Activated T-cell treated with anti-CD3 and anti-CD28 coated beads, Interleukin-2, amount 50 U/mL, for 72 hours (primary cell): ENCODE measurements at regions not wholly inside any gene's neighbourhood (a gene's known extent, or its start where the extent isn't known, plus 50 kb on each side); places are given as distances from the start of the nearest gene placed in this dataset.
"Not testable (repeated sequence)": the region's sequence is repeated elsewhere in the genome, so short reads cannot be mapped to it uniquely, and the experiment has no call there.

ENCODE experiments used
- ATAC-seq, 2 donors: fragments of 150-1000 bp; cut with Tn5 transposase; replicated peaks in 1 of 2; 2 replicates each; pipeline ENCODE4 v1.10.0; 2021; ENCODE audit warnings: moderate library complexity in 2 of 2, mild to moderate bottlenecking in 1 of 2
- DNase-seq, 2 donors: peaks; one replicate each; pipeline ENCODE4 v3.0.0; 2021 to 2022; ENCODE audit warnings: mixed read lengths in 1 of 2
- H3K27ac Mint-ChIP-seq: one replicate; pipeline ENCODE4 v1.8.0; 2022; ENCODE audit warnings: mild to moderate bottlenecking, moderate library complexity, mixed read lengths
- H3K27me3 Mint-ChIP-seq: one replicate; pipeline ENCODE4 v1.8.0; 2022; ENCODE audit warnings: low read depth, mixed read lengths
- H3K36me3 Mint-ChIP-seq, 2 donors: one replicate each; pipeline ENCODE4 v1.8.0; 2022; ENCODE audit warnings: mixed read lengths in 2 of 2, mild to moderate bottlenecking in 1 of 2; ENCODE audit not compliant: insufficient read depth in 2 of 2
- H3K4me1 Mint-ChIP-seq: one replicate; pipeline ENCODE4 v1.8.0; 2022; ENCODE audit warnings: low read depth, mixed read lengths
- H3K4me3 Mint-ChIP-seq, 2 donors: one replicate each; pipeline ENCODE4 v1.8.0; 2022; ENCODE audit warnings: mild to moderate bottlenecking in 2 of 2, mixed read lengths in 2 of 2, moderate library complexity in 2 of 2
- H3K9me3 Mint-ChIP-seq, 2 donors: one replicate each; pipeline ENCODE4 v1.8.0; 2022; ENCODE audit warnings: mixed read lengths in 2 of 2

DNA sequence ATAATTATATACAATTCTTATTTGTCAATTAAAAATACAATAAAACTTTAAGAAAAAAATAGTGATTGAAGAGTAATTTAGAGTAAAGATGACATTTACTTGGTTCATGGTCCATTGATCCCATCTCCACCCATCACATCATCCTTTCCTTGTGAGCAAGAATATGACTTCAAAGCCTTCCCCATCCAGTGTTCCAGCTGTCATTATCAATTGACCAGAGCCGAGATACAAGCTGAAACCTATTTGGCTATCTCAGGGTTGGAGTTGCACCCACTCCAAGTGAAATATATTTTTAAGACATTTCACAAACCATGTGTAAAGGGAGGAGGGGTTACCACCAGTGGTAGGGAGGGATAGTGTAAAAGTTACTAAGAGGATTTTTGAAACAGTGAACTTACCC is 428.9 kb upstream of the C1orf87 start:
- Mint-ChIP-seq H3K4me3 (no peak overlapping the region), H3K9me3 (peaks cover under 1 to 6% of the 10 kb centered on the region in 2 donors), H3K27me3 (no peaks in the 10 kb centered on the region), H3K4me1 (no peaks in the 10 kb centered on the region), H3K27ac (no peak overlapping the region), H3K36me3 (peaks cover 1 to 2% of the 10 kb centered on the region in 2 donors)
- DNase-seq (no peak), ATAC-seq (no peak)

DNA sequence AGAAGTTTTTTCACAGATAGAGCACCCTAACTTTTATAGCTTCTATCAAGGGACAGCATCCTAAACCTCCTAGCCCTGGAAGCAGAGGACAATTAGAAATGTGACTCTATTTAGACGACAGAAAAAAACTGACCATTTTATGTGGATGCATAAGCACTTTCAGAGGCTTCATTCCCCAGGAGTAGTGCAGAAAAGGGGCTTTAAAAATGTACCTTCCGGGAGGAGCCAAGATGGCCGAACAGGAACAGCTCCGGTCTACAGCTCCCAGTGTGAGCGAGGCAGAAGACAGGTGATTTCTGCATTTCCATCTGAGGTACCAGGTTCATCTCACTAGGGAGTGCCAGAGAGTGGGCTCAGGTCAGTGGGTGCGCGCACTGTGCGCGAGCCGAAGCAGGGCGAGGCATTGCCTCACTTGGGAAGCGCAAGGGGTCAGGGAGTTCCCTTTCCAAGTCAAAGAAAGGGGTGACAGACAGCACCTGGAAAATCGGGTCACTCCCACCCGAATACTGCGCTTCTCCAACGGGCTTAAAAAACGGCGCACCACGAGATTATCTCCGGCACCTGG is 416.4 kb upstream of the C1orf87 start:
- DNase-seq, H3K27ac Mint-ChIP-seq, H3K36me3 Mint-ChIP-seq, H3K4me1 Mint-ChIP-seq, H3K4me3 Mint-ChIP-seq, H3K27me3 Mint-ChIP-seq, ATAC-seq, H3K9me3 Mint-ChIP-seq: not testable (repeated sequence)

DNA sequence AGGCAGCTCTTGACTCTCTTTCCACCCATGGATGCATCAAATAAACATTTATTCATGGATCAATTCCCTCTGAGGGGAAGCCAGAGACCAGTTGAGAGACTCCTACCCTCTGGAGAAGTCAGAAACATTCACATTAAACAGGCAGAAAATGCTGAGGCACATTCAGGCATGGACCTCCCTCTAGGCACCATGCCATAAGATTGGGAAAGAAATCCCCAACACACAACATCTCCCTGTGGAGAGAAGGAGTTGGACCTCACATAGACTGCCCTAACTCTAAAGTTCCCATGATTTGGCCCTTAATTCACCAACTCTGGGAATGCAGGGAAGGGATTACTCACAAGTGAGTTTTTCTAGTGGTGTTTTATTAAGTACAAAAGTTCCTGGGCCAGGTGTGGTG is 415.3 kb upstream of the C1orf87 start:
- Mint-ChIP-seq H3K27me3 (no peaks in the 10 kb centered on the region), H3K4me3 (no peak overlapping the region)

DNA sequence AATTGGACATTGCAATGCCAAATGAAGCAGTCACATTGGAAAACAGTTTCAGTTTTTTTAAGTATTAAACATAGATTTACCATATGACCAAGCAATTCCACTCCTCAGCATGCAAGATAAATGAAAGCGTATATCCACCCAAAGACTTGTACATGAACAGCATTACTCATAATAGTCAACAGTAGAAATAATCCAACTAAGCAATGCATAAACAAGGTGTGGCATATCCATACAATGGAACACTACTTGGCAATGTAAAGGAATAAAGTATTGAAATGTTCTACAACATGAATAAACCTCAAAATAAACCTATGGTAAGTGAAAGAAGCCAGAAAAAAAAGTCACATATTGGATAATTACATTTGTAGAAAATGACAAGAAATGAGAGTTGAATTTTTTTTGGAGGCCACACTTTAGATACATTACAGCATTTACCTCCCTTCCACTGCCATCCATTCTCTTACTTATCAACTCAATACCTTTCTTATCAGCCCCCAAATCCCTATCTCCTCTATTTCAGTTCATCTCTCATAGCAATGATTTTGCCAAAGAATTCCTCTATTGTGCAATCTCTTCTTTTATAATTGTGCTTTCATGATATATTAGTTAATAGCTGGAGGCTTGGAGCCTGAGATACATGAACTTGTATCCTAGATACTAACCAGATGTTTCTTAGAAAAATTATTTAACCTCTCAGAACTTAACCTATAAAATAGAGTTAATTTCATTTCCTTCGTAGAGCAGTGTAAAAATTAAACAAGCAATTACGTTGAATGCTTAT is 414.2 kb upstream of the C1orf87 start:
- no peaks in the 10 kb centered on the region for H3K36me3 Mint-ChIP-seq
- H3K27me3 Mint-ChIP-seq: no peaks in the 10 kb centered on the region
- no peak for DNase-seq
- H3K9me3 Mint-ChIP-seq: peaks cover 2% of the 10 kb centered on the region in 2 donors
- H3K4me3 Mint-ChIP-seq: no peak overlapping the region
- ATAC-seq: no peak
- no peaks in the 10 kb centered on the region for H3K4me1 Mint-ChIP-seq
- no peak overlapping the region for H3K27ac Mint-ChIP-seq

More for the DNA sequence above, 415.3 kb upstream of the C1orf87 start:
- DNase-seq (no peak), ATAC-seq (no peak)
- no peak overlapping the region for H3K27ac Mint-ChIP-seq
- no peaks in the 10 kb centered on the region for H3K36me3 Mint-ChIP-seq
- H3K9me3 Mint-ChIP-seq: peaks cover 2% of the 10 kb centered on the region in 2 donors
- no peaks in the 10 kb centered on the region for H3K4me1 Mint-ChIP-seq

DNA sequence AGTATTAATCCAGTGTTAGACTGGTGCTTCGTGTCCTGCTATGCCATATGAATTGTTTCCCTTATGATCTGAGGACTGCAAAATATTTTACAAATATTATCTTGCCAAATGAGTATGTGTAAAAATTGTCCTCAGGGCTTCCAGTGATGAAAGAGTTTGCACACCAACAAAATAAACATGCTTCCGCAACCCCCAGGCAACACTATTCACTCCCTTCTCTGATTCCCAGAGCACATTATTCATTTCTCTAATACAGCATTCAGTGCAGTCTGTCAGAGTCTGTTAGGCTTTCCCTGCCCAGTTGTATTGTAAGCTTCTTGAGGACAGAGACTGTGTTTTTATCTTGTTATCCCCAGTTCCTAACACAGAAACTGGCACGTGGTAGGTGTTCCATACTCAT is 409.9 kb upstream of the C1orf87 start:
- Mint-ChIP-seq H3K27ac (no peak overlapping the region), H3K9me3 (peaks cover 2% of the 10 kb centered on the region in 2 donors), H3K36me3 (no peaks in the 10 kb centered on the region), H3K27me3 (no peaks in the 10 kb centered on the region), H3K4me1 (no peaks in the 10 kb centered on the region), H3K4me3 (no peak overlapping the region)
- ATAC-seq (no peak), DNase-seq (no peak)

DNA sequence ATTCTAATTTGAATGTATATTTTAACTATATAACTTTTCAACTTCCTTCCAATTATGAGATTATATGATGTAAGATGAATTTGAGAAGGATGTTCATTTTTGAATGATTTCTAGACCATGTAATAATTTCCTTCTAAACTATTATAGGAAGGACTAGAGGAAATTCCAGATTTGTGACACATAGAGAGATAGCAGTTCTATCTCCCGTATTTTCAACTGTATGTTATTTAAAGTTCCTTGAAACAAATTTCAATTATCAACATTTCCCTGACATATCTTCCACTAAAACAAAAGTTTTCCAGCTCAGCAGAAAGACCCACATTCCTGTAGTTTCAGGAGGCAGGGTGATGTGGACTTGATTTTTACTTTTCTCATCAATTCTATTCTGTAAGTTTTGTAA is 396.7 kb upstream of the C1orf87 start:
- ATAC-seq: no peak
- H3K27me3 Mint-ChIP-seq: no peaks in the 10 kb centered on the region
- H3K9me3 Mint-ChIP-seq: peaks cover 4 to 9% of the 10 kb centered on the region in 2 donors
- no peak overlapping the region for H3K27ac Mint-ChIP-seq
- no peak for DNase-seq
- H3K4me1 Mint-ChIP-seq: no peaks in the 10 kb centered on the region
- no peak overlapping the region for H3K4me3 Mint-ChIP-seq
- no peaks in the 10 kb centered on the region for H3K36me3 Mint-ChIP-seq

DNA sequence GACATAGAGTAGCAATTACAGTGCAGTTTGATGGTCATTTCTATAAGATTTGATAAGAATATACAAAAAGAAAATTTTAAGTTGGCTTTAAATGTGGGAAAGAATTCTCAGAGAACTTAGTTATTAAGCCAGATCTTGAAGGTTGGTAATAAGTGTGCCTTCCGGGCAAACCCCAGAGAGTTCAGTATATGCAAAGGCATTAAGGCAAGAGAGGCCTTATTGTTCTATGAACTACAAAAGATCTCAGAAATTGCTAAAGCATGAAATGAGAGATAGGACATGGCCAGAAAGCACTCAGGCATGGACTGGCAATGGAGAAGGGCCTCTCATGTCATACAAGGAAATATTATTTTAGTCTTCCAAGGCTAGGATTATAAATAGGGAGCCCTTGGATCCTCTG is 390.2 kb upstream of the C1orf87 start:
- no peak for DNase-seq
- Mint-ChIP-seq H3K4me1 (no peaks in the 10 kb centered on the region), H3K36me3 (no peaks in the 10 kb centered on the region), H3K9me3 (peaks cover 4 to 8% of the 10 kb centered on the region in 2 donors), H3K27ac (no peak overlapping the region), H3K4me3 (no peak overlapping the region), H3K27me3 (no peaks in the 10 kb centered on the region)
- no peak for ATAC-seq

DNA sequence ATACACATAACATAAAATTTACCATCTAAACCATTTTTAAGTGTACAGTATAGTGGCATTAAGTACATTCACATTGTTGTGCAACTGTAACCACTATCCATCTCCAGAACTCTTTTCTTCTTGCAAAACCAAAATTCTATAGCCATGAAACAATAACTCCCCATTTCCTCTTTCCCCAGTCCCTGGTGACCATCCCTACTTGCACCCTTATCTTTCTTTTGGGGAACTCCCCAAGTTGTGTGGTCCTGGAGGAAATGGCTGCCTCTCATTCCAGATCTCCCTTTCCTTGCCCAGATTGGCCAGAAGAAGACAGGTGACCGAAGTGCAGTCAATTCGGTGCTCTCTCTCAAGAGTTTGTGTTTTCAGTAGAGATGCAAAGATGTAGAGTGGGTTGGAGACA is 389.6 kb upstream of the C1orf87 start:
- no peaks in the 10 kb centered on the region for H3K4me1 Mint-ChIP-seq
- H3K4me3 Mint-ChIP-seq: no peak overlapping the region
- ATAC-seq: no peak
- H3K36me3 Mint-ChIP-seq: no peaks in the 10 kb centered on the region
- no peak for DNase-seq
- H3K27ac Mint-ChIP-seq: no peak overlapping the region
- H3K27me3 Mint-ChIP-seq: no peaks in the 10 kb centered on the region
- peaks cover 6 to 8% of the 10 kb centered on the region in 2 donors for H3K9me3 Mint-ChIP-seq

DNA sequence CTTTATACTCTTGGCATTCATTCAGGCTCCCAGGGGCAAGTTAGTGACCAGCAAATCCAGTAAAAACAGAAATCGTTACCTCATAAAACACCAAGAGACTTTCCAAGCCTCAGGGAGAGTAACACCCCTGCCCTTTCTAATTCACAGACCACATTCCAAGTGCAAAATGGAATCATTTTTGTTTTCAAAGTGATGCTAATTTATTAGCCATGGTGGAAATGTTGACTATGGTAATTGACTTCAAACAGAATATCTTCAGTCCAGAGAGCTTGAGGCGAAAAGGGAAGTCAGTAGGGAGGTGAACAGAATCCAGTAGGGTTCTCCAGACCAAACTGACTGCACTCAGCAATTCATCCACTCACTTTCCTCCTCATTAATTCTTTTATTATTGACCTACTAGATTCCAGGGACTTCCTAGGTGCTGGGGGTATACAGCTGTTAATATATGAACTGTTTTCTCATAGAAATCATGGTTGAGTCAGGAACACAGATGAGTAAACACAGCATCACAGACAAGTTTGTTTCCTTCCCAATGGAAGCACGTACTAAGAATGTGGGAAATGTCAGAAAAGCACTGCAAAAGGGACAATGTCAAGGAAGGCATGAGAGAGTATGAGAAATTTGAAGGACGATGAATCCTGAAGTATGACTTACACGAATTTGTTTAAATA is 388.5 kb upstream of the C1orf87 start:
- H3K9me3 Mint-ChIP-seq: peaks cover 4 to 7% of the 10 kb centered on the region in 2 donors
- ATAC-seq (no peak), DNase-seq (no peak)
- no peaks in the 10 kb centered on the region for H3K4me1 Mint-ChIP-seq
- H3K36me3 Mint-ChIP-seq: no peaks in the 10 kb centered on the region
- H3K4me3 Mint-ChIP-seq: no peak overlapping the region
- no peak overlapping the region for H3K27ac Mint-ChIP-seq
- no peaks in the 10 kb centered on the region for H3K27me3 Mint-ChIP-seq

DNA sequence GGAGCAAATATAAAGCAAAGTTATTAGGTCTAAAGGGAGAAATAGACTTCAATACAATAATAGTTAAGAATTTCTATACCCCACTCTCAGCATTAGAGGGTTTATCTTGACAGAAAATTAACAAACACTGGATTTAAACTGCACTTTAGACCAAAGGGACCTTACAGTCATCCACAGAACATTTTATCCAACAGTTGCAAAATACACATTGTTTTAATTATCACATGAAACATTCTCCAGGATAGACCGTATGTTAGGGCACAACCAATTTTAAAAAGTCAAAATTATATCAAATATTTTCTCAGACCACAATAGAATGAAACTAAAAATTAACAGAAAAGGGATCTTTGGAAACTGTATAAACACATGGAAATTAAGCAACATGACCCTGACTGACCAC is 384.5 kb upstream of the C1orf87 start:
- DNase-seq: no peak
- H3K27me3 Mint-ChIP-seq: no peaks in the 10 kb centered on the region
- no peak overlapping the region for H3K4me3 Mint-ChIP-seq
- H3K36me3 Mint-ChIP-seq: peaks cover 0 to 1% of the 10 kb centered on the region in 2 donors
- H3K9me3 Mint-ChIP-seq: peaks cover 9 to 14% of the 10 kb centered on the region in 2 donors
- H3K27ac Mint-ChIP-seq: no peak overlapping the region
- H3K4me1 Mint-ChIP-seq: no peaks in the 10 kb centered on the region
- ATAC-seq: no peak

DNA sequence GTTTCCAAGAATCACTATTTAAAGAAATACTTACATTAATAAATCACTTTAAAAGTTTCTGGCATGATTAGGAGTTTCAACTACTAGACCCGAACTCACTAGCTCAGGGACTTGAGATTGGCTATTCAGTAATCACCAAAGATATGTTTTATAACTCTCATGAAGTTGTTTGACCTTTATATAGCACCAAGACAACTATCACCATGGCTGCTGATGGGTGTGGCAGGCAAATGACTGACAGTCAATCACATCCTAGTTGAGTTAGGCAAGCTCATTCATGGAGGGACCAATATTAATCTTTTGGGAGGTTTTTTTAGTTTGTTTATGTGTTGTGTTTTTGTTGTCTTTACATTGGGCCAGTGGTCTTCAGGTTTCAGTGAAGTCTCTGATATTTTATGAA is 376.3 kb upstream of the C1orf87 start:
- H3K27me3 Mint-ChIP-seq: no peaks in the 10 kb centered on the region
- peaks cover 0 to 3% of the 10 kb centered on the region in 2 donors for H3K9me3 Mint-ChIP-seq
- H3K4me1 Mint-ChIP-seq: no peaks in the 10 kb centered on the region
- H3K4me3 Mint-ChIP-seq: no peak overlapping the region
- DNase-seq (no peak), ATAC-seq (no peak)
- H3K36me3 Mint-ChIP-seq: peaks cover 0 to 1% of the 10 kb centered on the region in 2 donors
- H3K27ac Mint-ChIP-seq: no peak overlapping the region

DNA sequence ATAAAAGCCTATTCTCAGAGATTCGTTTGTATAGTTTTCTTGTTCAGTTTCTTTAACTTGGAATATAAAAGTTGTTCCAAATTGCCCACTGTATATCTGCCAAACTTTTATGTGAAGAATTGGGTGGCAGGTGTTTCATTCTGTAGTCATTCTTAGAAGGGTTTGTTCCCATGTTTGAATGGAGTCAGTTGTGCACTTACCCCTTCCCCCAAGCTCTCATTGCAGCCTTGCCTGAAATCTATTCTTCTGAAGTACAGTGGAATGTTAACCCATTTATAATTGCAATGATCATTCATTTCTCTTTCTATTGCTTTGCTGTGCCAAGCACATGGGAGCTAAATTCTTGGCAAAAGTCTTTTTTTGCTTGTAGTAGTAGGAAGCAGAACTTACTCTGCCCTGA is 375.3 kb upstream of the C1orf87 start:
- H3K27me3 Mint-ChIP-seq: no peaks in the 10 kb centered on the region
- ATAC-seq (no peak), DNase-seq (no peak)
- peaks cover 0 to 3% of the 10 kb centered on the region in 2 donors for H3K9me3 Mint-ChIP-seq
- H3K4me1 Mint-ChIP-seq: no peaks in the 10 kb centered on the region
- no peak overlapping the region for H3K4me3 Mint-ChIP-seq
- H3K27ac Mint-ChIP-seq: no peak overlapping the region
- no peaks in the 10 kb centered on the region for H3K36me3 Mint-ChIP-seq

DNA sequence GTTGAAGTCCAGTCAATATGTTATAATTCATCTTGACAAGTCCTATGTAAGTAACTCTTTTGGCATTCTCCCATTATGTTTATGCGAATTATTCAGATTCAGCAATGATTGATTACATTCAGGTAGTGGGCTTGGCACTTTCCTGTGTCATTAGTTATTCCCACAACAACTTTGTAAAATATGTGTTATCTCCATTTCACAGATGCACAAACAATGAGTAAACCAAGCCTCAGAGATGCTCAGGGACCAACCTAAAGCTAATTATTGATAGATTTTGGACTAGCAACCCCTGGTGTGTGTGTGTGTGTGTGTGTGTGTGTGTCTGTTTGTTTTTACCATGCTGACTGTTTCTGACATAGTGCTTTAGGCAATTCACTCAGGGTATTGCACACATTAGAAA is 371.1 kb upstream of the C1orf87 start:
- Mint-ChIP-seq H3K9me3 (no peaks in the 10 kb centered on the region), H3K27ac (no peak overlapping the region)

More for the DNA sequence above, 371.1 kb upstream of the C1orf87 start:
- no peak overlapping the region for H3K4me3 Mint-ChIP-seq
- ATAC-seq (no peak), DNase-seq (no peak)
- no peaks in the 10 kb centered on the region for H3K36me3 Mint-ChIP-seq
- H3K27me3 Mint-ChIP-seq: no peaks in the 10 kb centered on the region
- H3K4me1 Mint-ChIP-seq: no peaks in the 10 kb centered on the region
